H9 (cell line): ENCODE measurements at regions not wholly inside any gene's neighbourhood (a gene's known extent, or its start where the extent isn't known, plus 50 kb on each side); places are given as distances from the start of the nearest gene placed in this dataset.

Experiments used
- DNase-seq: peaks from one replicate; pipeline ENCODE4 v3.0.0-alpha.2; 2017
- H2AFZ ChIP-seq: one replicate; pipeline ENCODE4 v1.6.1; 2013; ENCODE audit warnings: mild to moderate bottlenecking, low read length, control low read depth, moderate library complexity
- H2AK5ac ChIP-seq: 2 replicates; pipeline ENCODE4 v1.6.1; 2013; ENCODE audit warnings: low read length, control low read depth, mixed read lengths; ENCODE audit not compliant: insufficient read length
- H2BK120ac ChIP-seq: one replicate; pipeline ENCODE4 v1.6.1; 2013; ENCODE audit warnings: low read depth, mild to moderate bottlenecking, low read length, control low read depth, inconsistent platforms; ENCODE audit not compliant: poor library complexity, severe bottlenecking
- H2BK12ac ChIP-seq: 2 replicates; pipeline ENCODE4 v1.6.1; 2013; ENCODE audit warnings: low read length, control low read depth, mixed read lengths, low read depth; ENCODE audit not compliant: insufficient read length
- H2BK15ac ChIP-seq: 2 replicates; pipeline ENCODE4 v1.6.1; 2013; ENCODE audit warnings: low read depth, low read length, control low read depth
- H2BK20ac ChIP-seq: one replicate; pipeline ENCODE4 v1.6.1; 2013; ENCODE audit warnings: low read depth, mild to moderate bottlenecking, low read length, control low read depth, inconsistent platforms; ENCODE audit not compliant: poor library complexity, severe bottlenecking
- H2BK5ac ChIP-seq: 2 replicates; pipeline ENCODE4 v1.6.1; 2013; ENCODE audit warnings: low read length, control low read depth, mixed read lengths; ENCODE audit not compliant: insufficient read length
- H3K14ac ChIP-seq: 2 replicates; pipeline ENCODE4 v1.6.1; 2013; ENCODE audit warnings: low read length, control low read depth; ENCODE audit not compliant: insufficient read depth
- H3K18ac ChIP-seq: 2 replicates; pipeline ENCODE4 v1.6.1; 2013; ENCODE audit warnings: low read depth, mild to moderate bottlenecking, mixed read lengths, low read length, control low read depth; ENCODE audit not compliant: insufficient read length
- H3K23ac ChIP-seq: 2 replicates; pipeline ENCODE4 v1.6.1; 2013; ENCODE audit warnings: low read length, control low read depth, mixed read lengths, low read depth; ENCODE audit not compliant: insufficient read length
- H3K23me2 ChIP-seq: 2 replicates; pipeline ENCODE4 v1.6.1; 2013; ENCODE audit warnings: low read depth, mild to moderate bottlenecking, mixed read lengths, low read length, control low read depth; ENCODE audit not compliant: insufficient read length, poor library complexity, severe bottlenecking
- H3K27ac ChIP-seq: 2 replicates; pipeline ENCODE4 v1.5.1; 2013; ENCODE audit warnings: low read length, control low read depth, mixed read lengths, low read depth; ENCODE audit not compliant: insufficient read length
- H3K27me3 ChIP-seq: 2 replicates; pipeline ENCODE4 v1.6.1; 2013; ENCODE audit warnings: low read length, control low read depth, inconsistent platforms; ENCODE audit not compliant: insufficient read depth
- H3K4ac ChIP-seq: 2 replicates; pipeline ENCODE4 v1.6.1; 2013; ENCODE audit warnings: low read depth, mild to moderate bottlenecking, control low read depth, inconsistent platforms, low read length, moderate library complexity
- H3K4me1 ChIP-seq: 2 replicates; pipeline ENCODE4 v1.6.1; 2013; ENCODE audit warnings: low read length, control low read depth, inconsistent platforms; ENCODE audit not compliant: insufficient read depth
- H3K4me2 ChIP-seq: 2 replicates; pipeline ENCODE4 v1.6.1; 2013; ENCODE audit warnings: low read length, control low read depth, mixed read lengths; ENCODE audit not compliant: insufficient read length, insufficient read depth
- H3K56ac ChIP-seq: 2 replicates; pipeline ENCODE4 v1.6.1; 2013; ENCODE audit warnings: low read depth, mild to moderate bottlenecking, mixed read lengths, low read length, control low read depth; ENCODE audit not compliant: insufficient read length
- H3K79me1 ChIP-seq: 2 replicates; pipeline ENCODE4 v1.6.1; 2013; ENCODE audit warnings: low read depth, mild to moderate bottlenecking, moderate library complexity, low read length, control low read depth, inconsistent platforms; ENCODE audit not compliant: insufficient read depth, poor library complexity, severe bottlenecking
- H3K79me2 ChIP-seq: 2 replicates; pipeline ENCODE4 v1.6.1; 2013; ENCODE audit warnings: low read length, control low read depth, inconsistent platforms; ENCODE audit not compliant: insufficient read depth
- H3K9ac ChIP-seq: 2 replicates; pipeline ENCODE4 v1.6.1; 2013; ENCODE audit warnings: low read length, control low read depth, mixed read lengths; ENCODE audit not compliant: insufficient read length; ENCODE audit errors: extremely low read depth
- H3K9me3 ChIP-seq: one replicate; pipeline ENCODE4 v1.6.1; 2013; ENCODE audit warnings: low read depth, low read length, inconsistent platforms; ENCODE audit not compliant: control insufficient read depth
- H3T11ph ChIP-seq: one replicate; pipeline ENCODE4 v1.6.1; 2013; ENCODE audit warnings: mild to moderate bottlenecking, low read length, control low read depth, inconsistent platforms
- H4K20me1 ChIP-seq: one replicate; pipeline ENCODE4 v1.6.1; 2013; ENCODE audit not compliant: control insufficient read depth, insufficient read length, insufficient read depth
- H4K5ac ChIP-seq: 2 replicates; pipeline ENCODE4 v1.6.1; 2013; ENCODE audit warnings: low read depth, mild to moderate bottlenecking, mixed read lengths, low read length, control low read depth; ENCODE audit not compliant: insufficient read length
- H4K8ac ChIP-seq: replicated peaks from 2 replicates; pipeline ENCODE4 v1.6.1; 2013; ENCODE audit warnings: low read length, control low read depth, mixed read lengths, low read depth; ENCODE audit not compliant: insufficient read length
- H4K91ac ChIP-seq: 2 replicates; pipeline ENCODE4 v1.6.1; 2013; ENCODE audit warnings: low read depth, mild to moderate bottlenecking, moderate library complexity, mixed read lengths, low read length, control low read depth; ENCODE audit not compliant: insufficient read length
- H3K27ac Mint-ChIP-seq, 3 experiments: 2 replicates in 2 of 3; 3 replicates in 1 of 3; pipeline ENCODE4 v1.8.0; 2020 to 2021; ENCODE audit warnings: mixed read lengths in 3 of 3, mild to moderate bottlenecking in 1 of 3, moderate library complexity in 1 of 3
- H3K27me3 Mint-ChIP-seq: 2 replicates; pipeline ENCODE4 v1.8.0; 2021; ENCODE audit warnings: low read depth, mild to moderate bottlenecking, moderate library complexity, mixed read lengths
- H3K36me3 Mint-ChIP-seq, 3 experiments: 2 replicates in 2 of 3; 3 replicates in 1 of 3; pipeline ENCODE4 v1.8.0; 2020 to 2021; ENCODE audit warnings: low read depth in 3 of 3, mixed read lengths in 3 of 3; ENCODE audit not compliant: insufficient read depth in 1 of 3
- H3K4me1 Mint-ChIP-seq, 2 experiments: 2 replicates each; pipeline ENCODE4 v1.8.0; 2020; ENCODE audit warnings: mixed read lengths in 2 of 2
- H3K4me3 Mint-ChIP-seq, 2 experiments: 2 replicates in 1 of 2; 3 replicates in 1 of 2; pipeline ENCODE4 v1.8.0; 2020 to 2021; ENCODE audit warnings: mild to moderate bottlenecking in 2 of 2, mixed read lengths in 2 of 2, moderate library complexity in 1 of 2
- H3K9me3 Mint-ChIP-seq, 2 experiments: 2 replicates in 1 of 2; 3 replicates in 1 of 2; pipeline ENCODE4 v1.8.0; 2020; ENCODE audit warnings: mild to moderate bottlenecking in 2 of 2, mixed read lengths in 2 of 2, moderate library complexity in 1 of 2
- WGBS: extraction: QIAGEN DNeasy Blood & Tissue Kit; methylation state at CpG from one replicate; pipeline ENCODE4 v1.1.7; 2013; ENCODE audit warnings: missing lambda C conversion rate, low lambda C conversion rate, mixed read lengths; ENCODE audit not compliant: insufficient read length; ENCODE audit errors: extremely low coverage; 5-methylcytosine and 5-hydroxymethylcytosine counted together
- TF ChIP-seq, protein P1 (sequence below): fragments of 200-600 bp; sonication (generic); conservative IDR thresholded peaks from 3 replicates; pipeline ENCODE4 v1.8.0; 2021; ENCODE audit warnings: antibody characterized with exemption, mild to moderate bottlenecking

DNA sequence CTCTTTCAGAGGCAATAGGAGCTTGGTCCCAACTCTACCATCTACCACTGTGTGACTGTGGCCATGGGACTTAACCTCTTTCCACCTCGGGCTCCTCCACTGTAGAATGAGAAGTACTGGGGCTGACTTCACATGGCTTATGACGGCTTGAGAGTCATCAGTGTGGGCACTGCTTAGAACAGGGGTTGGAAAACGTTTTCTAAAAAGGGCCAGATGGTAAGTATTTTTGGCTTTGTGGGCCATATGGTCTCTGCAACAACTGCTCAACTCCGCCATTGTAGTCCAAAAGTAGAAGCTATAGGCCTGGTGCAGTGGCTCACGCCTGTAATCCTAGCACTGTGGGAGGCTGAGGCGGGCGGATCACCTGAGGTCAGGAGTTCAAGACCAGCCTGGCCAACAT, 69.2 kb upstream of the LTA4H start:
- Histone ChIP-seq H2BK120ac (no peak overlapping the region), H2AFZ (no peak overlapping the region), H3K79me2 (no peaks in the 10 kb centered on the region), H4K5ac (no peak overlapping the region), H3K18ac (no peak overlapping the region), H2BK5ac (no peak overlapping the region), H3K27me3 (no peaks in the 10 kb centered on the region; the same call in 1 of the 2 replicates), H3K23me2 (no peaks in the 10 kb centered on the region), H3K56ac (no peak overlapping the region), H3K79me1 (no peaks in the 10 kb centered on the region), H3K27ac (no peak overlapping the region), H2BK12ac (no peak overlapping the region), H4K91ac (no peak overlapping the region), H3K14ac (no peak overlapping the region), H3K4me1 (no peaks in the 10 kb centered on the region; the same call in 1 of the 2 replicates), H3K4me2 (no peak overlapping the region), H3K23ac (no peak overlapping the region), H3K9me3 (no peaks in the 10 kb centered on the region), H2BK15ac (no peak overlapping the region), H4K20me1 (no peaks in the 10 kb centered on the region), H3K4ac (no peak overlapping the region), H3T11ph (no peak overlapping the region), H3K9ac (no peak overlapping the region), H2BK20ac (no peak overlapping the region), H2AK5ac (no peak overlapping the region), H4K8ac (no peak overlapping the region)
- TF ChIP-seq, protein P1, sequence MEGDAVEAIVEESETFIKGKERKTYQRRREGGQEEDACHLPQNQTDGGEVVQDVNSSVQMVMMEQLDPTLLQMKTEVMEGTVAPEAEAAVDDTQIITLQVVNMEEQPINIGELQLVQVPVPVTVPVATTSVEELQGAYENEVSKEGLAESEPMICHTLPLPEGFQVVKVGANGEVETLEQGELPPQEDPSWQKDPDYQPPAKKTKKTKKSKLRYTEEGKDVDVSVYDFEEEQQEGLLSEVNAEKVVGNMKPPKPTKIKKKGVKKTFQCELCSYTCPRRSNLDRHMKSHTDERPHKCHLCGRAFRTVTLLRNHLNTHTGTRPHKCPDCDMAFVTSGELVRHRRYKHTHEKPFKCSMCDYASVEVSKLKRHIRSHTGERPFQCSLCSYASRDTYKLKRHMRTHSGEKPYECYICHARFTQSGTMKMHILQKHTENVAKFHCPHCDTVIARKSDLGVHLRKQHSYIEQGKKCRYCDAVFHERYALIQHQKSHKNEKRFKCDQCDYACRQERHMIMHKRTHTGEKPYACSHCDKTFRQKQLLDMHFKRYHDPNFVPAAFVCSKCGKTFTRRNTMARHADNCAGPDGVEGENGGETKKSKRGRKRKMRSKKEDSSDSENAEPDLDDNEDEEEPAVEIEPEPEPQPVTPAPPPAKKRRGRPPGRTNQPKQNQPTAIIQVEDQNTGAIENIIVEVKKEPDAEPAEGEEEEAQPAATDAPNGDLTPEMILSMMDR: no peak
- Mint-ChIP-seq H3K4me3 (no peak overlapping the region), H3K36me3 (peaks cover 2 to 5% (median 2%) of the 10 kb centered on the region in 3 experiments; a peak in 2 of 7 replicates), H3K27me3 (no peaks in the 10 kb centered on the region; the same call in 1 of the 2 replicates), H3K9me3 (peaks cover 0 to 2% of the 10 kb centered on the region in 2 experiments; a peak in 1 of 5 replicates), H3K4me1 (peaks cover 11 to 13% of the 10 kb centered on the region in 2 experiments), H3K27ac (no peak overlapping the region)
- DNase-seq: no peak
- no CpG with 5 or more reads among the region's 7 CpGs for WGBS
